NT2/D1 (cell line): ENCODE measurements at regions not wholly inside any gene's neighbourhood (a gene's known extent, or its start where the extent isn't known, plus 50 kb on each side); places are given as distances from the start of the nearest gene placed in this dataset.

Source experiments
- SUZ12 ChIP-seq: IDR thresholded peaks from 2 replicates; pipeline ENCODE4 v1.6.1; 2011; ENCODE audit not compliant: insufficient read length, insufficient read depth; ENCODE audit errors: extremely low read depth
- YY1 ChIP-seq: IDR thresholded peaks from 2 replicates; pipeline ENCODE4 v1.6.1; 2011; ENCODE audit not compliant: insufficient read length, insufficient read depth
- ZNF274 ChIP-seq: IDR thresholded peaks from 2 replicates; pipeline ENCODE4 v1.6.1; 2011; ENCODE audit warnings: mild to moderate bottlenecking, low read depth, low read length

- TF ChIP-seq YY1 (no peak), SUZ12 (no peak), ZNF274 (no peak)
Observed at GRCh38 chr22:48187356-48187755, 1424.9 kb downstream of the TBC1D22A start.
